OCI-LY1 (cell line): ENCODE measurements at regions not wholly inside any gene's neighbourhood (a gene's known extent, or its start where the extent isn't known, plus 50 kb on each side); places are given as distances from the start of the nearest gene placed in this dataset.

Experiments used
- CTCF ChIP-seq: fragments of 200-600 bp; sonication (generic), shearing (Covaris generic); IDR thresholded peaks from 2 replicates; pipeline ENCODE4 v1.5.1; 2017; ENCODE audit warnings: mild to moderate bottlenecking, antibody characterized with exemption, low read length, moderate library complexity, mixed read lengths
- EZH2 ChIP-seq: fragments of 200-600 bp; sonication (generic), shearing (Covaris generic); IDR thresholded peaks from 2 replicates; pipeline ENCODE4 v1.8.0; 2017; ENCODE audit warnings: borderline replicate concordance, mixed run types, mild to moderate bottlenecking, antibody characterized with exemption, low read length, moderate library complexity, mixed read lengths

DNA sequence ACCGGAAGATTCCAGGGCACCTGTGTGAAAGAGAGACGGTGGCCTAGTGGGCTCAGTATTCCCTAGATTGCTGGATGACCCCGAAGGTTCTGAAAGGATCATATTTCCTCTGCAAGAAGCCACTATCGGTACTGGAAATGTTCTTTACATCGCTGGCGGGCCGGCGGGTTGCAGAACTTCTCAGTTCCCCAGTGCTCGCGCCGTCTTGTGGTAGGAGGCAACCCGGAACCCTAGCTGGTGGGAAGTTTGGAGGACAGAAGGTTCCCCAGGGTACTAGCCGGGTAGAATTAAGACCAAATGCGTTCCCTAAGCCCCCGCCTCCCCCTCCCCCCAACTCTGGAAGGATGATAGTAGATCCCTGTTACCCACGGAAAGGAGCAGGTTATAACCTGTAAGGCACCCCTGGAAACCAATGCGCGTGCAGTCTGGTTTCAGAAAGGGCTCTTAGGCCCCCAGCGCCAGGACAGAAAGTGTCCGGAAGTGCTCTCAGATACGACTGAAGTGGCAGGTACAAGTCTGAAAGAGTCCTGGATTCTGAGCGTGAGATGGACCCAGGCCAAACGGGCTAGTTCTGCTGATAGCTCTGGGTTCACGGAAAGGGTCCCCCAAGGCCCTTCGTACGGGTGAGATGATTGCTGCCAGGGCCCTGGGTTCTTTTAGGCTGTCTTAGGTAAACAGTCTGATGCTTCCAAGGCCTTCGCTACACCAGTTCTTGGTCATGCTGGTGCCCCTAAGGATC, 61.7 kb upstream of the DCAF8L1 start:
- TF ChIP-seq CTCF = no peak
- TF ChIP-seq EZH2 = no peak
